Panc1 (cell line): ENCODE measurements at regions not wholly inside any gene's neighbourhood (a gene's known extent, or its start where the extent isn't known, plus 50 kb on each side); places are given as distances from the start of the nearest gene placed in this dataset.

Experiments used
- ATAC-seq: fragments of 200-7000 bp; cut with Tn5 transposase; 2 replicates; pipeline ENCODE4 v1.9.1; 2020; ENCODE audit warnings: mild to moderate bottlenecking, moderate library complexity
- BruUV-seq: library from RNA; stranded (reverse); fragments of 400-500 nt; replicated peaks from 2 replicates; lab custom pipeline; 2021; lab: Mats Ljungman, UMichigan
- CTCF ChIA-PET: fragments of 300-600 bp; sonication (Branson Sonifier 250); formaldehyde crosslinking; loops from one replicate; lab custom pipeline; 2022; ENCODE audit warnings: antibody characterized with exemption; lab: Charles Lee
- POLR2A ChIA-PET: fragments of 300-600 bp; sonication (Branson Sonifier 250); formaldehyde crosslinking; loops from one replicate; lab custom pipeline; 2022; ENCODE audit warnings: antibody characterized with exemption; lab: Charles Lee
- DNase-seq: peaks from one replicate; pipeline ENCODE4 v3.0.0-alpha.2; 2010; ENCODE audit warnings: low read depth, low spot score
- H3K27ac ChIP-seq: 2 replicates; pipeline ENCODE4 v1.5.1; 2011; ENCODE audit warnings: mild to moderate bottlenecking, low read length, inconsistent platforms
- H3K27me3 ChIP-seq: fragments of 200-500 bp; sonication (Bioruptor generic); 2 replicates; pipeline ENCODE4 v1.6.0; 2014; ENCODE audit warnings: low read length, inconsistent platforms; ENCODE audit not compliant: control insufficient read depth, insufficient read depth
- H3K36me3 ChIP-seq: fragments of 200-500 bp; sonication (Bioruptor generic); 2 replicates; pipeline ENCODE4 v1.5.1; 2014; ENCODE audit warnings: inconsistent platforms, mild to moderate bottlenecking, low read length, moderate library complexity; ENCODE audit not compliant: control insufficient read depth, insufficient read depth
- H3K4me1 ChIP-seq: 2 replicates; pipeline ENCODE4 v1.5.1; 2011; ENCODE audit warnings: inconsistent platforms, mild to moderate bottlenecking, low read length, moderate library complexity; ENCODE audit not compliant: control insufficient read depth, insufficient read depth
- H3K4me3 ChIP-seq, 2 experiments: 2 replicates each; pipeline ENCODE4 v1.5.1; 2011 to 2012; ENCODE audit warnings: low read depth in 2 of 2, low read length in 2 of 2, mild to moderate bottlenecking in 2 of 2, inconsistent platforms in 1 of 2, moderate library complexity in 1 of 2
- H3K9me3 ChIP-seq: fragments of 200-500 bp; sonication (Bioruptor generic); 2 replicates; pipeline ENCODE4 v1.5.1; 2014; ENCODE audit warnings: low read depth, mild to moderate bottlenecking, inconsistent platforms, low read length, moderate library complexity; ENCODE audit not compliant: control insufficient read depth, insufficient read depth
- CTCF ChIP-seq: fragments of 450-650 bp; IDR thresholded peaks from 2 replicates; pipeline ENCODE4 v1.5.1; 2017; ENCODE audit warnings: mild to moderate bottlenecking
- POLR2AphosphoS5 ChIP-seq: IDR thresholded peaks from 2 replicates; pipeline ENCODE4 v1.6.1; 2012; ENCODE audit warnings: mild to moderate bottlenecking, low read depth, low read length, moderate library complexity
- REST ChIP-seq, 2 experiments: IDR thresholded peaks; 2 replicates each; pipeline ENCODE4 v1.6.1; 2011 to 2012; ENCODE audit warnings: low read depth in 2 of 2, control low read depth in 1 of 2, low read length in 1 of 2, mild to moderate bottlenecking in 1 of 2, moderate library complexity in 1 of 2; ENCODE audit not compliant: insufficient read depth in 1 of 2
- SIN3A ChIP-seq: IDR thresholded peaks from 2 replicates; pipeline ENCODE4 v1.6.1; 2012; ENCODE audit warnings: low read depth, mild to moderate bottlenecking, low read length, moderate library complexity, borderline replicate concordance; ENCODE audit not compliant: insufficient read depth
- TCF7L2 ChIP-seq: IDR thresholded peaks from 2 replicates; pipeline ENCODE4 v1.6.1; 2011; ENCODE audit warnings: mild to moderate bottlenecking, low read depth, low read length, inconsistent platforms
- in situ Hi-C: cut with HindIII; loops from 2 replicates; pipeline ENCODE4 v1.10.0; 2016; ENCODE audit warnings: low sequenced_read_pairs, low pct_unique_long_range_greater_than_20kb
- intact Hi-C: fragments of 100-400 bp; cut with micrococcal nuclease; formaldehyde crosslinking; loops from one replicate; pipeline ENCODE4 v1.10.0; 2022; ENCODE audit not compliant: unreplicated experiment

GRCh38 chr9:22808876-22809275, 362.3 kb downstream of the DMRTA1 start:
- Histone ChIP-seq H3K4me1 (no peaks in the 10 kb centered on the region), H3K4me3 (no peak overlapping the region), H3K9me3 (no peaks in the 10 kb centered on the region), H3K27ac (no peak overlapping the region), H3K27me3 (no peaks in the 10 kb centered on the region), H3K36me3 (no peaks in the 10 kb centered on the region)
- BruUV-seq = no TSS peak
- no peak for DNase-seq
- ATAC-seq = no peak
- in situ Hi-C loops (no loop called here), intact Hi-C loops (no loop called here)
- ChIA-PET POLR2A (no interaction called here), CTCF (no interaction called here)
- TF ChIP-seq CTCF (no peak), REST (IDR thresholded peaks at IDR 0.05; ENCODE audit: insufficient read depth in 1 of 2, low read depth in 2 of 2, low read length in 1 of 2) (no peak), POLR2AphosphoS5 (no peak), TCF7L2 (no peak), SIN3A (no peak)

- CTCF ChIA-PET = no interaction called here
- POLR2A ChIA-PET = no interaction called here
- intact Hi-C loops (no loop called here), in situ Hi-C loops (no loop called here)
- H3K27me3 ChIP-seq = no peaks in the 10 kb centered on the region
- no peaks in the 10 kb centered on the region for H3K4me1 ChIP-seq
- H3K4me3 ChIP-seq = no peak overlapping the region
- no peak overlapping the region for H3K27ac ChIP-seq
- H3K9me3 ChIP-seq = no peaks in the 10 kb centered on the region
- DNase-seq (no peak), ATAC-seq (no peak)
- TF ChIP-seq REST (IDR thresholded peaks at IDR 0.05; ENCODE audit: insufficient read depth in 1 of 2, low read depth in 2 of 2, low read length in 1 of 2) = no peak
- TF ChIP-seq POLR2AphosphoS5 = no peak
- no peak for TF ChIP-seq TCF7L2
- no peak for TF ChIP-seq CTCF
- TF ChIP-seq SIN3A = no peak
- no TSS peak for BruUV-seq
- no peaks in the 10 kb centered on the region for H3K36me3 ChIP-seq
Observed at GRCh38 chr9:22809371-22809770, 362.7 kb downstream of the DMRTA1 start.
